MM.1S (cell line): ENCODE measurements at regions not wholly inside any gene's neighbourhood (a gene's known extent, or its start where the extent isn't known, plus 50 kb on each side); places are given as distances from the start of the nearest gene placed in this dataset.

Experiments used
- DNase-seq: peaks from one replicate; pipeline ENCODE4 v3.0.0-alpha.2; 2015
- H2AFZ ChIP-seq: fragments of 300-600 bp; sonication (generic); 2 replicates; pipeline ENCODE4 v1.6.0; 2016; ENCODE audit warnings: antibody characterized with exemption, low read length
- H3F3A ChIP-seq: fragments of 300-600 bp; sonication (generic); 2 replicates; pipeline ENCODE4 v1.6.1; 2016; ENCODE audit warnings: mild to moderate bottlenecking, antibody characterized with exemption, low read length, moderate library complexity, mixed read lengths; ENCODE audit not compliant: insufficient read depth
- H3K27ac ChIP-seq: fragments of 300-600 bp; sonication (generic); 2 replicates; pipeline ENCODE4 v1.5.1; 2016; ENCODE audit warnings: mild to moderate bottlenecking, low read length
- H3K27me3 ChIP-seq: fragments of 300-600 bp; sonication (generic); replicated peaks from 2 replicates; pipeline ENCODE4 v1.6.0; 2016; ENCODE audit warnings: low read length; ENCODE audit not compliant: insufficient read depth
- H3K36me3 ChIP-seq: fragments of 300-600 bp; sonication (generic); replicated peaks from 2 replicates; pipeline ENCODE4 v1.6.1; 2016; ENCODE audit warnings: mild to moderate bottlenecking, low read length, mixed read lengths; ENCODE audit not compliant: insufficient read depth
- H3K4me1 ChIP-seq: fragments of 300-600 bp; sonication (generic); 2 replicates; pipeline ENCODE4 v1.6.1; 2016; ENCODE audit warnings: low read length, mixed read lengths
- H3K4me2 ChIP-seq: fragments of 300-600 bp; sonication (generic); 2 replicates; pipeline ENCODE4 v1.6.0; 2016; ENCODE audit warnings: low read depth, low read length
- H3K4me3 ChIP-seq: fragments of 300-600 bp; sonication (generic); 2 replicates; pipeline ENCODE4 v1.5.1; 2016; ENCODE audit warnings: low read length, mixed read lengths
- H3K79me2 ChIP-seq: fragments of 300-600 bp; sonication (generic); 2 replicates; pipeline ENCODE4 v1.6.1; 2016; ENCODE audit warnings: mixed run types, low read length, mixed read lengths
- H3K9ac ChIP-seq: fragments of 300-600 bp; sonication (generic); 2 replicates; pipeline ENCODE4 v1.6.1; 2016; ENCODE audit warnings: low read length, mixed read lengths
- H3K9me2 ChIP-seq: fragments of 300-600 bp; sonication (generic); replicated peaks from 2 replicates; pipeline ENCODE4 v1.6.1; 2016; ENCODE audit warnings: mild to moderate bottlenecking, low read length, mixed read lengths; ENCODE audit not compliant: insufficient read depth
- H3K9me3 ChIP-seq: fragments of 300-600 bp; sonication (generic); replicated peaks from 2 replicates; pipeline ENCODE4 v1.6.1; 2016; ENCODE audit warnings: mild to moderate bottlenecking, low read length, mixed read lengths; ENCODE audit not compliant: insufficient read depth
- H4K20me1 ChIP-seq: fragments of 300-600 bp; sonication (generic); 2 replicates; pipeline ENCODE4 v1.6.1; 2016; ENCODE audit warnings: mild to moderate bottlenecking, low read length, moderate library complexity, mixed read lengths; ENCODE audit not compliant: insufficient read depth
- CTCF ChIP-seq: fragments of 300-600 bp; sonication (generic); IDR thresholded peaks from 2 replicates; pipeline ENCODE4 v1.5.1; 2016; ENCODE audit warnings: antibody characterized with exemption, low read length, mixed read lengths
- EZH2 ChIP-seq: fragments of 300-600 bp; sonication (generic); optimal IDR thresholded peaks from 2 replicates; pipeline ENCODE3; 2017; ENCODE audit warnings: low read depth, mild to moderate bottlenecking, antibody characterized with exemption, low read length, mixed read lengths
- EZH2phosphoT487 ChIP-seq: fragments of 300-600 bp; sonication (generic); IDR thresholded peaks from 2 replicates; pipeline ENCODE4 v1.6.1; 2018; ENCODE audit warnings: antibody characterized with exemption, low read length

- peaks cover 46% of the 10 kb centered on the region for H3K79me2 ChIP-seq
- H3K9me2 ChIP-seq = no peaks in the 10 kb centered on the region
- peaks cover 11% of the 10 kb centered on the region for H3K4me1 ChIP-seq
- H4K20me1 ChIP-seq = no peaks in the 10 kb centered on the region
- no peaks in the 10 kb centered on the region for H3K9me3 ChIP-seq
- peak overlapping the region; percentile 78; the same call in 1 of the 2 replicates for H3K9ac ChIP-seq
- TF ChIP-seq CTCF (no peak), EZH2phosphoT487 (no peak), EZH2 (no peak)
- H3K27me3 ChIP-seq = no peaks in the 10 kb centered on the region
- peak overlapping the region; percentile 51; the same call in 1 of the 2 replicates for H3K27ac ChIP-seq
- H2AFZ ChIP-seq = peak overlapping the region; percentile 44
- H3K36me3 ChIP-seq = peaks cover 1% of the 10 kb centered on the region
- peaks cover 14% of the 10 kb centered on the region; the same call in 1 of the 2 replicates for H3F3A ChIP-seq
- H3K4me2 ChIP-seq = peak overlapping the region; percentile 62
- DNase-seq = peak; percentile 8
- H3K4me3 ChIP-seq = peak overlapping the region; percentile 59
These were observed 135.4 kb upstream of the DMRT1 start for GRCh38 chr9:706073-706472.

GRCh38 chr9:706606-707459 is 134.7 kb upstream of the DMRT1 start:
- H3K4me2 ChIP-seq = peak overlapping the region; percentile 62
- peak overlapping the region; percentile 59 for H3K4me3 ChIP-seq
- H3K79me2 ChIP-seq = peaks cover 53% of the 10 kb centered on the region
- H3K9me2 ChIP-seq = no peaks in the 10 kb centered on the region
- H3F3A ChIP-seq = peaks cover 6% of the 10 kb centered on the region; the same call in 1 of the 2 replicates
- H4K20me1 ChIP-seq = no peaks in the 10 kb centered on the region
- no peaks in the 10 kb centered on the region for H3K27me3 ChIP-seq
- H3K36me3 ChIP-seq = peaks cover 9% of the 10 kb centered on the region
- H3K27ac ChIP-seq = peak overlapping the region; percentile 51; the same call in 1 of the 2 replicates
- H3K9me3 ChIP-seq = no peaks in the 10 kb centered on the region
- peak overlapping the region; percentile 44 for H2AFZ ChIP-seq
- TF ChIP-seq CTCF (no peak), EZH2phosphoT487 (no peak), EZH2 (no peak)
- 0 out of 2 replicates have a peak, but pooled peaks cover 5% of the 10 kb centered on the region for H3K4me1 ChIP-seq
- peak overlapping the region; percentile 78 for H3K9ac ChIP-seq
- DNase-seq = peak; percentile 81

- H3K27ac ChIP-seq = peak overlapping the region; percentile 16; the same call in 1 of the 2 replicates
- peak overlapping the region; percentile 36 for H2AFZ ChIP-seq
- peaks cover 19% of the 10 kb centered on the region for H3K36me3 ChIP-seq
- H3K4me1 ChIP-seq = 0 out of 2 replicates have a peak, but pooled peaks cover 6% of the 10 kb centered on the region
- peaks cover 5% of the 10 kb centered on the region; the same call in 1 of the 2 replicates for H3F3A ChIP-seq
- H3K9me2 ChIP-seq = no peaks in the 10 kb centered on the region
- no peaks in the 10 kb centered on the region for H3K9me3 ChIP-seq
- peak overlapping the region; percentile 96 for H3K4me2 ChIP-seq
- peaks cover 67% of the 10 kb centered on the region for H3K79me2 ChIP-seq
- no peaks in the 10 kb centered on the region for H3K27me3 ChIP-seq
- H3K9ac ChIP-seq = peak overlapping the region; percentile 54; the same call in 1 of the 2 replicates
- no peaks in the 10 kb centered on the region for H4K20me1 ChIP-seq
- DNase-seq = peak; percentile 20
- H3K4me3 ChIP-seq = peak overlapping the region; percentile 64
- TF ChIP-seq EZH2phosphoT487 (no peak), EZH2 (no peak), CTCF (no peak)
These were observed 133.3 kb upstream of the DMRT1 start for GRCh38 chr9:708182-708550.
